Psoas muscle (tissue), 7 donors: ENCODE measurements at regions not wholly inside any gene's neighbourhood (a gene's known extent, or its start where the extent isn't known, plus 50 kb on each side); places are given as distances from the start of the nearest gene placed in this dataset.

Source experiments
- ATAC-seq, 4 donors: fragments of 200-7000 bp; cut with Tn5 transposase; one replicate each; pipeline ENCODE4 v1.9.1; 2020; ENCODE audit warnings: moderate library complexity in 3 of 4, mild to moderate bottlenecking in 2 of 4
- DNase-seq, 2 donors: peaks; one replicate each; pipeline ENCODE4 v3.0.0-alpha.2; 2020
- H3K27ac ChIP-seq: fragments of 200-600 bp; one replicate; pipeline ENCODE4 v1.8.0; 2022
- H3K27me3 ChIP-seq, 3 donors: fragments of 200-600 bp in 1 of 3; one replicate each; pipeline versions ENCODE4 v1.6.1 to v1.8.0; 2013 to 2022; ENCODE audit warnings: low read length in 2 of 3, mild to moderate bottlenecking in 2 of 3, moderate library complexity in 1 of 3; ENCODE audit not compliant: insufficient read depth in 3 of 3
- H3K36me3 ChIP-seq, 2 donors: fragments of 200-600 bp in 1 of 2; one replicate each; pipeline versions ENCODE4 v1.6.1 to v1.8.0; 2013 to 2022; ENCODE audit warnings: low read depth in 1 of 2, mild to moderate bottlenecking in 1 of 2, moderate library complexity in 1 of 2; ENCODE audit not compliant: insufficient read depth in 1 of 2
- H3K4me1 ChIP-seq: fragments of 200-600 bp; one replicate; pipeline ENCODE4 v1.8.0; 2022
- H3K4me3 ChIP-seq: fragments of 200-600 bp; one replicate; pipeline ENCODE4 v1.8.0; 2022; ENCODE audit warnings: mild to moderate bottlenecking
- H3K9me3 ChIP-seq: fragments of 200-600 bp; one replicate; pipeline ENCODE4 v1.8.0; 2022
- CTCF ChIP-seq: fragments of 200-600 bp; IDR thresholded peaks from one replicate; pipeline ENCODE4 v1.8.0; 2022; ENCODE audit warnings: antibody characterized with exemption
- WGBS, 3 donors: extraction: QIAGEN DNeasy Blood & Tissue Kit; methylation state at CpG; one replicate each; pipeline versions ENCODE4 v1.1.6 to v1.1.7; 2013; 5-methylcytosine and 5-hydroxymethylcytosine counted together
- intact Hi-C, 2 donors: fragments of 100-400 bp; cut with DNase I; formaldehyde crosslinking; loops; one replicate each; pipeline versions ENCODE4 v1.11.0 to v1.14.2; 2022
- donor health status: healthy with polysubstance abuse.
- donor health status: DM: no; HTN: no; CAD: no; lungs with moderate emphysema.
- donor health status: Bipolar disorder and iron deficiency.
- donor health status: healthy.
- donor health status: DM: yes; HTN: yes; CAD: no.
- donor health status: DM: no; HTN: no; CAD: no.
- donor health status: DM: yes; HTN: yes; CAD: no.

GRCh38 chr5:118778941-118779340 lies 209.4 kb downstream of the DTWD2 start:
- intact Hi-C loops, result no loop called here
- no peaks in the 10 kb centered on the region for H3K27me3 ChIP-seq
- 76 to 86% (median 82%) methylated on average over 4 of the region's 4 CpGs for WGBS, 3 donors
- H3K27ac ChIP-seq, result no peak overlapping the region
- no peaks in the 10 kb centered on the region for H3K9me3 ChIP-seq
- no peak overlapping the region for H3K4me3 ChIP-seq
- no peaks in the 10 kb centered on the region for H3K36me3 ChIP-seq
- ATAC-seq (no peak), DNase-seq (no peak)
- no peaks in the 10 kb centered on the region for H3K4me1 ChIP-seq
- no peak for TF ChIP-seq CTCF

- 72 to 76% (median 76%) methylated on average over 3 of the region's 3 CpGs for WGBS, 3 donors
- no peaks in the 10 kb centered on the region for H3K4me1 ChIP-seq
Measured at GRCh38 chr5:118777189-118777736, 211.1 kb downstream of the DTWD2 start.

GRCh38 chr5:118776755-118777154 lies 211.6 kb downstream of the DTWD2 start:
- intact Hi-C loops, result no loop called here
- no peaks in the 10 kb centered on the region for H3K27me3 ChIP-seq
- no peak overlapping the region for H3K4me3 ChIP-seq
- H3K4me1 ChIP-seq, result no peaks in the 10 kb centered on the region
- TF ChIP-seq CTCF, result no peak
- no peak overlapping the region for H3K27ac ChIP-seq
- DNase-seq (no peak), ATAC-seq (no peak)
- H3K9me3 ChIP-seq, result no peaks in the 10 kb centered on the region
- H3K36me3 ChIP-seq, result no peaks in the 10 kb centered on the region
- WGBS, 3 donors, result 85 to 89% (median 88%) methylated on average over 1 of the region's 1 CpG

More at GRCh38 chr5:118777189-118777736, 211.1 kb downstream of the DTWD2 start:
- no peaks in the 10 kb centered on the region for H3K27me3 ChIP-seq
- no peaks in the 10 kb centered on the region for H3K9me3 ChIP-seq
- intact Hi-C loops, result no loop called here
- TF ChIP-seq CTCF, result no peak
- no peak overlapping the region for H3K27ac ChIP-seq
- no peak overlapping the region for H3K4me3 ChIP-seq
- H3K36me3 ChIP-seq, result no peaks in the 10 kb centered on the region
- DNase-seq, result no peak
- no peak for ATAC-seq

- Histone ChIP-seq H3K4me3 (no peak overlapping the region), H3K9me3 (no peaks in the 10 kb centered on the region), H3K27me3 (no peaks in the 10 kb centered on the region), H3K4me1 (no peaks in the 10 kb centered on the region), H3K36me3 (no peaks in the 10 kb centered on the region), H3K27ac (no peak overlapping the region)
- intact Hi-C loops, result no loop called here
- WGBS, 3 donors, result 59 to 76% (median 61%) methylated on average over 2 of the region's 2 CpGs
- DNase-seq, result no peak
- no peak for TF ChIP-seq CTCF
- ATAC-seq, result no peak
Measured at GRCh38 chr5:118775790-118776499, 212.4 kb downstream of the DTWD2 start.
